DOHH2 (cell line): ENCODE measurements at regions not wholly inside any gene's neighbourhood (a gene's known extent, or its start where the extent isn't known, plus 50 kb on each side); places are given as distances from the start of the nearest gene placed in this dataset.

ENCODE experiments used
- H3F3A ChIP-seq: fragments of 200-600 bp; sonication (generic), shearing (Covaris generic); 2 replicates; pipeline ENCODE4 v1.6.0; 2016; ENCODE audit warnings: antibody characterized with exemption, mild to moderate bottlenecking; ENCODE audit not compliant: control insufficient read depth, insufficient read depth
- H3K27ac ChIP-seq: fragments of 200-600 bp; sonication (generic); 2 replicates; pipeline ENCODE4 v1.5.1; 2014; ENCODE audit warnings: low read depth, mild to moderate bottlenecking, low read length, moderate library complexity
- H3K27me3 ChIP-seq: fragments of 200-600 bp; sonication (generic); 2 replicates; pipeline ENCODE4 v1.6.1; 2014; ENCODE audit warnings: mild to moderate bottlenecking, low read length, mixed read lengths; ENCODE audit not compliant: control insufficient read depth
- H3K36me3 ChIP-seq: fragments of 200-600 bp; sonication (generic); 2 replicates; pipeline ENCODE4 v1.6.1; 2014; ENCODE audit warnings: mild to moderate bottlenecking, low read length, moderate library complexity, mixed read lengths; ENCODE audit not compliant: control insufficient read depth
- H3K4me1 ChIP-seq: fragments of 200-600 bp; sonication (generic); 2 replicates; pipeline ENCODE4 v1.6.1; 2014; ENCODE audit warnings: mild to moderate bottlenecking, low read length, mixed read lengths; ENCODE audit not compliant: control insufficient read depth
- H3K4me2 ChIP-seq: fragments of 200-600 bp; sonication (generic); 2 replicates; pipeline ENCODE4 v1.6.0; 2014; ENCODE audit warnings: mild to moderate bottlenecking, low read length, moderate library complexity
- H3K4me3 ChIP-seq: fragments of 200-600 bp; sonication (generic); 2 replicates; pipeline ENCODE4 v1.5.1; 2014; ENCODE audit warnings: mild to moderate bottlenecking, low read length, mixed read lengths
- H3K79me2 ChIP-seq: fragments of 200-600 bp; sonication (generic); 2 replicates; pipeline ENCODE4 v1.6.1; 2014; ENCODE audit warnings: mild to moderate bottlenecking, low read length, mixed read lengths; ENCODE audit not compliant: control insufficient read depth
- H3K9me2 ChIP-seq: fragments of 200-600 bp; sonication (generic); replicated peaks from 2 replicates; pipeline ENCODE4 v1.6.1; 2014; ENCODE audit warnings: mild to moderate bottlenecking, low read length, mixed read lengths; ENCODE audit not compliant: control insufficient read depth
- H3K9me3 ChIP-seq: fragments of 200-600 bp; sonication (generic); 2 replicates; pipeline ENCODE4 v1.6.1; 2014; ENCODE audit warnings: antibody characterized with exemption, low read length, mixed read lengths; ENCODE audit not compliant: control insufficient read depth, insufficient read depth
- H4K20me1 ChIP-seq: fragments of 200-600 bp; sonication (generic); 2 replicates; pipeline ENCODE4 v1.6.0; 2014; ENCODE audit warnings: low read depth, mild to moderate bottlenecking, antibody characterized with exemption, low read length, moderate library complexity; ENCODE audit not compliant: control insufficient read depth, insufficient read depth
- CTCF ChIP-seq: fragments of 200-600 bp; sonication (generic); IDR thresholded peaks from one replicate; pipeline ENCODE4 v1.5.1; 2014; ENCODE audit warnings: antibody characterized with exemption, mild to moderate bottlenecking, low read depth, low read length; ENCODE audit not compliant: poor library complexity, severe bottlenecking
- EZH2phosphoT487 ChIP-seq: fragments of 200-600 bp; sonication (generic); IDR thresholded peaks from 2 replicates; pipeline ENCODE4 v1.6.1; 2017; ENCODE audit warnings: borderline replicate concordance, mild to moderate bottlenecking, antibody characterized with exemption, low read length, moderate library complexity, mixed read lengths

GRCh38 chr1:218874801-218875400 lies 298.8 kb upstream of the LYPLAL1 start:
- Histone ChIP-seq H3K36me3 (no peaks in the 10 kb centered on the region), H3K4me1 (no peaks in the 10 kb centered on the region), H3K27me3 (no peaks in the 10 kb centered on the region), H3K4me2 (no peak overlapping the region), H3K9me2 (no peaks in the 10 kb centered on the region), H3F3A (no peaks in the 10 kb centered on the region), H3K9me3 (no peaks in the 10 kb centered on the region), H3K79me2 (no peaks in the 10 kb centered on the region), H3K27ac (no peak overlapping the region), H4K20me1 (no peaks in the 10 kb centered on the region), H3K4me3 (no peak overlapping the region)
- no peak for TF ChIP-seq CTCF
- TF ChIP-seq EZH2phosphoT487: no peak

- Histone ChIP-seq H3K4me3 (no peak overlapping the region), H3K27ac (no peak overlapping the region), H3K4me2 (no peak overlapping the region), H3F3A (no peaks in the 10 kb centered on the region), H4K20me1 (no peaks in the 10 kb centered on the region), H3K27me3 (no peaks in the 10 kb centered on the region), H3K36me3 (no peaks in the 10 kb centered on the region), H3K9me3 (no peaks in the 10 kb centered on the region), H3K4me1 (no peaks in the 10 kb centered on the region), H3K9me2 (no peaks in the 10 kb centered on the region), H3K79me2 (no peaks in the 10 kb centered on the region)
- TF ChIP-seq EZH2phosphoT487 (no peak), CTCF (no peak)
Measured at GRCh38 chr1:218878369-218878768, 295.3 kb upstream of the LYPLAL1 start.

GRCh38 chr1:218880484-218881060 lies 293.1 kb upstream of the LYPLAL1 start:
- no peak overlapping the region for H3K27ac ChIP-seq
- no peaks in the 10 kb centered on the region for H3K27me3 ChIP-seq
- no peaks in the 10 kb centered on the region for H3K9me2 ChIP-seq

More at GRCh38 chr1:218880484-218881060, 293.1 kb upstream of the LYPLAL1 start:
- TF ChIP-seq EZH2phosphoT487 (no peak), CTCF (no peak)
- Histone ChIP-seq H4K20me1 (no peaks in the 10 kb centered on the region), H3K36me3 (no peaks in the 10 kb centered on the region), H3K4me1 (no peaks in the 10 kb centered on the region), H3K79me2 (no peaks in the 10 kb centered on the region), H3K4me2 (no peak overlapping the region), H3K4me3 (no peak overlapping the region), H3K9me3 (no peaks in the 10 kb centered on the region), H3F3A (no peaks in the 10 kb centered on the region)
